ENCODE measurements at regions not wholly inside any gene's neighbourhood (a gene's known extent, or its start where the extent isn't known, plus 50 kb on each side); places are given as distances from the start of the nearest gene placed in this dataset.

GRCh38 chr11:119920666-119921387 lies 191.8 kb upstream of the NECTIN1 start (continued):
- TF ChIP-seq, protein P1, sequence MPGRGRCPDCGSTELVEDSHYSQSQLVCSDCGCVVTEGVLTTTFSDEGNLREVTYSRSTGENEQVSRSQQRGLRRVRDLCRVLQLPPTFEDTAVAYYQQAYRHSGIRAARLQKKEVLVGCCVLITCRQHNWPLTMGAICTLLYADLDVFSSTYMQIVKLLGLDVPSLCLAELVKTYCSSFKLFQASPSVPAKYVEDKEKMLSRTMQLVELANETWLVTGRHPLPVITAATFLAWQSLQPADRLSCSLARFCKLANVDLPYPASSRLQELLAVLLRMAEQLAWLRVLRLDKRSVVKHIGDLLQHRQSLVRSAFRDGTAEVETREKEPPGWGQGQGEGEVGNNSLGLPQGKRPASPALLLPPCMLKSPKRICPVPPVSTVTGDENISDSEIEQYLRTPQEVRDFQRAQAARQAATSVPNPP (CRISPR knock-in tag; IDR thresholded peaks at IDR 0.05): no peak
- TF ChIP-seq ZBTB42 (CRISPR knock-in tag; IDR thresholded peaks at IDR 0.05) (no peak), ZNF121 (CRISPR knock-in tag; IDR thresholded peaks at IDR 0.05) (no peak), SMAD9 (CRISPR knock-in tag; IDR thresholded peaks at IDR 0.05) (no peak), POLR2AphosphoS5 (IDR thresholded peaks at IDR 0.05; ENCODE audit: low read depth, low read length) (no peak), ZNF598 (CRISPR knock-in tag; IDR thresholded peaks at IDR 0.05; ENCODE audit: borderline replicate concordance) (no peak), MED8 (CRISPR knock-in tag; IDR thresholded peaks at IDR 0.05; ENCODE audit: insufficient replicate concordance) (no peak), ZNF674 (CRISPR knock-in tag; IDR thresholded peaks at IDR 0.05; ENCODE audit: low read depth) (no peak), NPAS2 (CRISPR knock-in tag; IDR thresholded peaks at IDR 0.05; ENCODE audit: borderline replicate concordance) (no peak), ATF7-NPFF (CRISPR knock-in tag; IDR thresholded peaks at IDR 0.05; ENCODE audit: low read depth) (no peak)
- TF ChIP-seq, protein P2, sequence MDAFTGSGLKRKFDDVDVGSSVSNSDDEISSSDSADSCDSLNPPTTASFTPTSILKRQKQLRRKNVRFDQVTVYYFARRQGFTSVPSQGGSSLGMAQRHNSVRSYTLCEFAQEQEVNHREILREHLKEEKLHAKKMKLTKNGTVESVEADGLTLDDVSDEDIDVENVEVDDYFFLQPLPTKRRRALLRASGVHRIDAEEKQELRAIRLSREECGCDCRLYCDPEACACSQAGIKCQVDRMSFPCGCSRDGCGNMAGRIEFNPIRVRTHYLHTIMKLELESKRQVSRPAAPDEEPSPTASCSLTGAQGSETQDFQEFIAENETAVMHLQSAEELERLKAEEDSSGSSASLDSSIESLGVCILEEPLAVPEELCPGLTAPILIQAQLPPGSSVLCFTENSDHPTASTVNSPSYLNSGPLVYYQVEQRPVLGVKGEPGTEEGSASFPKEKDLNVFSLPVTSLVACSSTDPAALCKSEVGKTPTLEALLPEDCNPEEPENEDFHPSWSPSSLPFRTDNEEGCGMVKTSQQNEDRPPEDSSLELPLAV (CRISPR knock-in tag; conservative IDR thresholded peaks at IDR 0.05; ENCODE audit: low read depth): no peak

GRCh38 chr11:119919656-119920055 lies 190.7 kb upstream of the NECTIN1 start:
- Histone ChIP-seq H2AFZ (ENCODE audit: low read length) (no peak overlapping the region), H3K9me3 (ENCODE audit: low read length) (no peaks in the 10 kb centered on the region), H3K4me1 (ENCODE audit: insufficient read depth, low read length) (no peaks in the 10 kb centered on the region), H3K27ac (ENCODE audit: extremely low read length, insufficient read depth, low read length) (no peak overlapping the region), H3K36me3 (replicated peaks in 1 of 2; ENCODE audit: control insufficient read depth in 1 of 2, insufficient read depth in 2 of 2, low read length in 2 of 2) (no peaks in the 10 kb centered on the region), H3K4me2 (ENCODE audit: low read depth, low read length) (no peak overlapping the region), H3K9ac (ENCODE audit: insufficient read depth, low read depth, low read length) (no peak overlapping the region), H3K79me2 (ENCODE audit: insufficient read depth, low read length) (no peaks in the 10 kb centered on the region), H3K27me3 (ENCODE audit: control insufficient read depth in 1 of 2, insufficient read depth in 2 of 2, low read length in 2 of 2) (peaks cover 6 to 51% of the 10 kb centered on the region in 2 experiments), H3K4me3 (replicated peaks in 1 of 3; ENCODE audit: insufficient read depth in 1 of 3, low read depth in 2 of 3, low read length in 3 of 3) (no peak overlapping the region), H4K20me1 (ENCODE audit: insufficient read depth, low read length) (no peaks in the 10 kb centered on the region)
- no peak for FAIRE-seq
- no TSS peak for BruUV-seq (replicated peaks)
- CTCF ChIA-PET (ENCODE audit: low intra/inter-chr PET ratio, low total read pairs): no interaction called here
- POLR2A ChIA-PET: no interaction called here
- WGBS (ENCODE audit: low lambda C conversion rate): 2% methylated on average over 6 of the region's 6 CpGs
- in situ Hi-C loops (cut with HindIII; ENCODE audit: extremely low pct_ligation_motif_present, low pct_unique_long_range_greater_than_20kb): no loop called here
- ATAC-seq: no peak
- intact Hi-C loops (cut with micrococcal nuclease; ENCODE audit: unreplicated experiment): no loop called here
- no peak for DNase-seq (ENCODE audit: low spot score)
- TF ChIP-seq LBX2 (CRISPR knock-in tag; IDR thresholded peaks at IDR 0.05; ENCODE audit: borderline replicate concordance) (no peak), ZNF772 (CRISPR knock-in tag; IDR thresholded peaks at IDR 0.05) (no peak), IRF2 (CRISPR knock-in tag; IDR thresholded peaks at IDR 0.05) (no peak)

All from HepG2 (cell line).